ENCODE measurements at regions not wholly inside any gene's neighbourhood (a gene's known extent, or its start where the extent isn't known, plus 50 kb on each side); places are given as distances from the start of the nearest gene placed in this dataset.

GRCh38 chr13:77398825-77399620 lies 72.1 kb upstream of the MYCBP2 start:
- Mint-ChIP-seq H3K4me1 (0 out of 3 replicates have a peak, but pooled peaks cover 2% of the 10 kb centered on the region), H3K27ac (no peak overlapping the region; the same call in 1 of the 2 replicates), H3K27me3 (ENCODE audit: insufficient read depth, low read depth, poor library complexity) (no peaks in the 10 kb centered on the region), H3K4me3 (no peak overlapping the region), H3K9me3 (no peaks in the 10 kb centered on the region), H3K36me3 (ENCODE audit: low read depth) (no peaks in the 10 kb centered on the region)
- Histone ChIP-seq H3F3A (replicated peaks; ENCODE audit: low read depth) (no peaks in the 10 kb centered on the region), H3K4me3 (no peak overlapping the region), H3K79me2 (replicated peaks; ENCODE audit: insufficient read depth) (no peaks in the 10 kb centered on the region), H3K27me3 (ENCODE audit: insufficient read depth) (no peaks in the 10 kb centered on the region), H2AFZ (no peak overlapping the region), H3K27ac (ENCODE audit: low read depth) (no peak overlapping the region), H3K36me3 (ENCODE audit: insufficient read depth) (no peaks in the 10 kb centered on the region), H3K4me1 (ENCODE audit: insufficient read depth) (no peaks in the 10 kb centered on the region), H3K9me2 (ENCODE audit: insufficient read depth) (no peaks in the 10 kb centered on the region), H4K20me1 (replicated peaks; ENCODE audit: insufficient read depth) (no peaks in the 10 kb centered on the region), H3K4me2 (no peak overlapping the region)
- TF ChIP-seq REST (IDR thresholded peaks at IDR 0.05; ENCODE audit: unreplicated experiment) (no peak), ZNF462 (CRISPR knock-in tag; IDR thresholded peaks at IDR 0.05) (no peak), NANOG (IDR thresholded peaks at IDR 0.05; ENCODE audit: borderline replicate concordance) (no peak), EZH2 (IDR thresholded peaks at IDR 0.05; ENCODE audit: low read depth, unreplicated experiment) (no peak), STAT1 (IDR thresholded peaks at IDR 0.05; ENCODE audit: unreplicated experiment) (no peak), EZH2phosphoT487 (IDR thresholded peaks at IDR 0.05; ENCODE audit: unreplicated experiment) (no peak), CREB1 (CRISPR knock-in tag; IDR thresholded peaks at IDR 0.05; ENCODE audit: low read depth) (no peak), POLR2AphosphoS5 (IDR thresholded peaks at IDR 0.05; ENCODE audit: low read depth) (no peak)
- no peak for DNase-seq (ENCODE audit: low spot score)
- ATAC-seq = no peak
